ENCODE measurements at regions not wholly inside any gene's neighbourhood (a gene's known extent, or its start where the extent isn't known, plus 50 kb on each side); places are given as distances from the start of the nearest gene placed in this dataset.
A peak's percentile ranks its signal among the peaks of the same experiment; 100 is the strongest.
"Not testable (repeated sequence)": the region's sequence is repeated elsewhere in the genome, so short reads cannot be mapped to it uniquely, and the experiment has no call there.

DNA sequence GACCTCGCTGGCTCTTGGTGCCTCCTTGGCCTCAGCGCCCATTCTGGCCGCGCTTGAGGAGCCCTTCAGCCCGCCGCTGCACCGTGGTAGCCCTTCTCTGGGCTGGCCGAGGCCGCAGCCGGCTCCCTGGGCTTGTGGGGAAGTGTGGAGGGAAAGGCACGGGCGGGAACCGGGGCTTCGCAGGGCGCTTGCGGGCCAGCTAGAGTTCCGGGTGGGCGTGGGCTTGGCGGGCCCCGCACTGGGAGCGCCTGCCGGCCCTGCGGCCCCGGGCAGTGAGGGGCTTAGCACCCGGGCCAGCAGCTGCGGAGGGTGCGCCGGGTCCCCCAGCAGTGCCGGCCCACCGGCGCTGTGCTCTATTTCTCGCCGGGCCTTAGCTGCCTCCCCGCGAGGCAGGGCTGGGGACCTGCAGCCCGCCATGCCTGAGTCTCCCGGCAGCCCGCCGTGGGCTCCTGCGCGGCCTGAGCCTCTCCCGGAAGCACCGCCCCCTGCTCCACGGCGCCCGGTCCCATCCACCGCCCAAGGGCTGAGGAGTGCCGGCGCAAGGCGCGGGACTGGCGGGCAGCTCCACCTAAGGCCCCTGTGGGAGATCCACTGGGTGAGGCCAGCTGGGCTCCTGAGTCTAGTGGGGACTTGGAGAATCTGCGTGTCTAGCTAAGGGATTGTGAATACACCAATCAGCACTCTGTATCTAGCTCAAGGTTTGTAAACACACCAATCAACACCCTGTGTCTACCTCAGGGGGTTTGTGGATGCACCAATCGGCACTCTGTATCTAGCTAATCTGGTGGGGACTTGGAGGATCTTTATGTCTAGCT is 141.1 kb downstream of the SLCO4C1 start:
- ChIA-PET POLR2A (interaction anchor here (0.7 to 1.3 kb wide), 3 partner anchors 141 to 224 kb away, joined by 3 to 4 read pairs (median 3); partner anchors contain the start of gene SLCO4C1), CTCF (interaction anchor here (0.7 to 0.8 kb wide), 2 partner anchors 178 to 213 kb away, joined by 3 to 5 read pairs; no protein-coding TSS in a partner anchor)
- not testable (repeated sequence) for DNase-seq (ENCODE audit: extremely low spot score)

GRCh38 chr5:102154291-102154690 is 141.8 kb downstream of the SLCO4C1 start:
- no peak for DNase-seq (ENCODE audit: extremely low spot score)
- CTCF ChIA-PET, result interaction anchor here (0.6 to 0.7 kb wide), 3 partner anchors 177 to 977 kb away, joined by 3 to 5 read pairs (median 5); no protein-coding TSS in a partner anchor
- TF ChIP-seq CTBP1 (IDR thresholded peaks at IDR 0.05; ENCODE audit: borderline replicate concordance), result no peak
- no peak for TF ChIP-seq FOXM1 (IDR thresholded peaks at IDR 0.05; ENCODE audit: borderline replicate concordance)
- TF ChIP-seq NFRKB (IDR thresholded peaks at IDR 0.05), result no peak
- TF ChIP-seq FOXA1 (IDR thresholded peaks at IDR 0.05), result no peak
- no peak for TF ChIP-seq TARDBP (IDR thresholded peaks at IDR 0.05)
- TF ChIP-seq ARNT (IDR thresholded peaks at IDR 0.05), result no peak
- TF ChIP-seq BHLHE40 (IDR thresholded peaks at IDR 0.05; ENCODE audit: borderline replicate concordance), result no peak
- TF ChIP-seq ZNF384 (IDR thresholded peaks at IDR 0.05), result no peak
- TF ChIP-seq, protein P1, sequence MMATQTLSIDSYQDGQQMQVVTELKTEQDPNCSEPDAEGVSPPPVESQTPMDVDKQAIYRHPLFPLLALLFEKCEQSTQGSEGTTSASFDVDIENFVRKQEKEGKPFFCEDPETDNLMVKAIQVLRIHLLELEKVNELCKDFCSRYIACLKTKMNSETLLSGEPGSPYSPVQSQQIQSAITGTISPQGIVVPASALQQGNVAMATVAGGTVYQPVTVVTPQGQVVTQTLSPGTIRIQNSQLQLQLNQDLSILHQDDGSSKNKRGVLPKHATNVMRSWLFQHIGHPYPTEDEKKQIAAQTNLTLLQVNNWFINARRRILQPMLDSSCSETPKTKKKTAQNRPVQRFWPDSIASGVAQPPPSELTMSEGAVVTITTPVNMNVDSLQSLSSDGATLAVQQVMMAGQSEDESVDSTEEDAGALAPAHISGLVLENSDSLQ (IDR thresholded peaks at IDR 0.05), result no peak
- no peak for TF ChIP-seq ELF4 (IDR thresholded peaks at IDR 0.05)
- TF ChIP-seq SUZ12 (IDR thresholded peaks at IDR 0.05), result no peak
- no peak for TF ChIP-seq SP1 (IDR thresholded peaks at IDR 0.05)
- POLR2A ChIA-PET, result interaction anchor here (0.7 to 1.3 kb wide), 3 partner anchors 142 to 224 kb away, joined by 3 to 4 read pairs (median 3); partner anchors contain the start of gene SLCO4C1

DNA sequence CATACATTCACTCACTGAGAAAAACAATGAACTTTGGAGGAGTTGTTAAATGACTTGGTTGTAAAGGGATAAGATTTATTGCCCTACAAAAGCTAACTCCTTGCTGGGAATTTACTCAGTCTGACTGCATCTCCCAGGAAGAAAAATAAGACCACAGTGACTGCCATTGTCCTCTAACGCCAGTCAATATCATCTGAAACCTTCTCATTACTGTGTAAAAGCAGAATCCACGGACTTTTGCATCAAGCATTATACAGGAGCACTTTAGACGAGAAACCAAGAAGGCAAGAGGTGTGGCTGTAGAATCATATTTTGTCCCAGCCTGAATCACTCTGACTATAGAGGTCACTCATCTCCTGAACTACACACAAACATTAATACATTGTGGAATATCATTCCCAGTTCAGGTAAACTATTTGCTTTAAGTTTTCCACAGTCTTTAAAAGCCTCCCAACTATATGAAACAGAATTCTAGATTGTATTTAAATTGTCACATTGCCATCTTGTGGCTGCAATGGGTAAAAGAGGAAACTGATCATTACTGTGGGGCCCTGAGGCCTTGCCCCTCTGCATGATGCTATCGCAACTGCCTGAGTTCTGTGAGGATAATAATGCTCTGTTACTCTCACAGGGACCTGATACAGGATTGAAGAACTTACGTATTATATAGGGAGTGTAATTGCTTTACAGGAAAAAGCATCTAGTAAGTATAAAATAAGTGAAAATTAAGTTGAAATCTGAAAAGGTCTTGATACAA is 142.9 kb downstream of the SLCO4C1 start:
- POLR2A ChIA-PET, result no interaction called here
- TF ChIP-seq, protein P1 (IDR thresholded peaks at IDR 0.05), result peak; percentile 87
- TF ChIP-seq LEF1 (IDR thresholded peaks at IDR 0.05; ENCODE audit: borderline replicate concordance), result no peak
- peak; percentile 51 for DNase-seq (ENCODE audit: extremely low spot score)
- CTCF ChIA-PET, result interaction anchor here (0.7 to 0.9 kb wide), 3 partner anchors 34 to 143 kb away, joined by 3 to 4 read pairs (median 4); partner anchors contain the start of gene SLCO4C1

DNA sequence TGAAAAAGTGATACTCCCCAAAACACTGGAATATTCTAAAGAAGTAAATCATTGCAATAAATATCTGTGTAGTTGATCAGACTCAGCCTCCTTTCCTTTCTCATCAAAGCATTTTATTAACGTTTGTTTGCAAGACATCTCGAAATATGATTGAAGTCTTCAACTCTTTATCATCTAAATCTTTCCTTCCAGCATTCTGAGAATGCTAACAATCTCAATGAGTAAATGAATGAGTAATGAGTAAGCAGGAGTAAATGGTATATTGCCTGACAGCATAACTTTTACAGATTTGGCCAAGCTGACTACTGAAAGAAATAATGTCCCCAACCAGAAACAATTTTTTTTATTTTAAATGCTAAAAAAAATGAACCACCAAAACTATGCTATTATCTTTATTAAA is 157.1 kb downstream of the SLCO4C1 start:
- POLR2A ChIA-PET, result no interaction called here
- no peak for DNase-seq (ENCODE audit: extremely low spot score)
- CTCF ChIA-PET, result no interaction called here
- no peak for TF ChIP-seq BHLHE40 (IDR thresholded peaks at IDR 0.05; ENCODE audit: borderline replicate concordance)

DNA sequence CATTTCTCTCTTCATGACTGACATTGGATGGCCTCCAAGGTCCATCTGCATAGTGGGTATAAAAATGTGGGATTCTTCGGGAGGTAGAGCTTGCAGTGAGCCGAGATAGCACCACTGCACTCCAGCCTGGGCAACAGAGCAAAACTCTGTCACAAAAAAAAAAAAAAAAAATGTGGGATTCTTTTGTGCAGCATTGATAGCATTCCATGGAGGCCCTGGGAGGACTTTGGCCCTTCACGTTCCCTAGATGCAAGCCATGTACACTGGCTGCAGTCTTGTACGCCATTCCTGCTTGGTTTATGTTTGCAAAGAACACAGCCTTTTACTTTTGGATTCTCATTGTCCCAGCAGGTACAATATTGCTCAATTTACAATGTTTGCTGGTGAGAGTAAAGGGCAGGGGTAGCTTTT is 157.8 kb downstream of the SLCO4C1 start:
- no peak for DNase-seq (ENCODE audit: extremely low spot score)
- CTCF ChIA-PET, result no interaction called here
- POLR2A ChIA-PET, result no interaction called here
- TF ChIP-seq ELF4 (IDR thresholded peaks at IDR 0.05), result no peak
- no peak for TF ChIP-seq SUZ12 (IDR thresholded peaks at IDR 0.05)
- TF ChIP-seq ARNT (IDR thresholded peaks at IDR 0.05), result no peak
- no peak for TF ChIP-seq TARDBP (IDR thresholded peaks at IDR 0.05)
- no peak for TF ChIP-seq FOXA1 (IDR thresholded peaks at IDR 0.05)
- TF ChIP-seq, protein P1 (IDR thresholded peaks at IDR 0.05), result no peak
- no peak for TF ChIP-seq SP1 (IDR thresholded peaks at IDR 0.05)
- no peak for TF ChIP-seq LEF1 (IDR thresholded peaks at IDR 0.05; ENCODE audit: borderline replicate concordance)
- TF ChIP-seq L3MBTL2 (conservative IDR thresholded peaks at IDR 0.05), result no peak
- no peak for TF ChIP-seq CTBP1 (IDR thresholded peaks at IDR 0.05; ENCODE audit: borderline replicate concordance)
- no peak for TF ChIP-seq BHLHE40 (IDR thresholded peaks at IDR 0.05; ENCODE audit: borderline replicate concordance)
- TF ChIP-seq FOXK2 (IDR thresholded peaks at IDR 0.05), result no peak
- TF ChIP-seq ZNF384 (IDR thresholded peaks at IDR 0.05), result no peak
- TF ChIP-seq NFRKB (IDR thresholded peaks at IDR 0.05), result no peak
- no peak for TF ChIP-seq HDGF (IDR thresholded peaks at IDR 0.05; ENCODE audit: borderline replicate concordance)
- TF ChIP-seq FOXM1 (IDR thresholded peaks at IDR 0.05; ENCODE audit: borderline replicate concordance), result no peak

DNA sequence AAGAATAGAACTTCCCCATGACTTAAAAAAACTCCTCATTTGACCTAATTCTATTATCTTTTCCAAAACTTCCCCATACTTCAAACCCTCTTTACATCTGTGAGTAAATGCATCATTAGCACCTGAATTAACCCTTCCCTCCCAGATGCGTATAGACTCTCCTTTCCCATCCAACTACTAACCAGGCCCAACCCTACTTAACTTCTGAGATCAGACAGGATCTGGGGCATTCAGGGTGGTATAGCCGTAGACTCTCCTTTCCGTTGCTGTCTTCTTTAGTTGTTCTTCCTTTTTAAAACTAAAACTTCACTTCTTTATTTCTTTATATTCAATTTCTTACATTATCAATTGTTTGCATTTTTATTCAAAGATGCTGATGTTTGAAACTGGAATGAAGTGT is 165.2 kb downstream of the SLCO4C1 start:
- no peak for DNase-seq (ENCODE audit: extremely low spot score)
- POLR2A ChIA-PET, result no interaction called here
- TF ChIP-seq, protein P1 (IDR thresholded peaks at IDR 0.05), result no peak
- TF ChIP-seq FOXM1 (IDR thresholded peaks at IDR 0.05; ENCODE audit: borderline replicate concordance) (no peak), ZNF384 (IDR thresholded peaks at IDR 0.05) (no peak), SUZ12 (IDR thresholded peaks at IDR 0.05) (no peak), FOXK2 (IDR thresholded peaks at IDR 0.05) (no peak), NFRKB (IDR thresholded peaks at IDR 0.05) (no peak), ARNT (IDR thresholded peaks at IDR 0.05) (no peak), BHLHE40 (IDR thresholded peaks at IDR 0.05; ENCODE audit: borderline replicate concordance) (no peak), CTBP1 (IDR thresholded peaks at IDR 0.05; ENCODE audit: borderline replicate concordance) (no peak), L3MBTL2 (conservative IDR thresholded peaks at IDR 0.05) (no peak), ELF4 (IDR thresholded peaks at IDR 0.05) (no peak), HDGF (IDR thresholded peaks at IDR 0.05; ENCODE audit: borderline replicate concordance) (no peak), LEF1 (IDR thresholded peaks at IDR 0.05; ENCODE audit: borderline replicate concordance) (no peak), SP1 (IDR thresholded peaks at IDR 0.05) (no peak), TARDBP (IDR thresholded peaks at IDR 0.05) (no peak), FOXA1 (IDR thresholded peaks at IDR 0.05) (no peak)
- CTCF ChIA-PET, result no interaction called here

Data from HEK293T (cell line).